ENCODE measurements at regions not wholly inside any gene's neighbourhood (a gene's known extent, or its start where the extent isn't known, plus 50 kb on each side); places are given as distances from the start of the nearest gene placed in this dataset.

GRCh38 chr10:9759596-9759995 lies 1258.1 kb upstream of the CELF2 start:
- no peak for DNase-seq (ENCODE audit: low spot score, unreplicated experiment)
- Mint-ChIP-seq H3K4me1 (ENCODE audit: low read depth) (no peaks in the 10 kb centered on the region), H3K27ac (no peak overlapping the region), H3K36me3 (ENCODE audit: insufficient read depth) (no peaks in the 10 kb centered on the region), H3K4me3 (ENCODE audit: low read depth) (no peak overlapping the region), H3K9me3 (ENCODE audit: low read depth) (peaks cover 3% of the 10 kb centered on the region), H3K27me3 (no peaks in the 10 kb centered on the region)
- TF ChIP-seq CTCF (IDR thresholded peaks at IDR 0.05; ENCODE audit: unreplicated experiment) = no peak

GRCh38 chr10:9762966-9763656 lies 1254.6 kb upstream of the CELF2 start:
- Mint-ChIP-seq H3K36me3 (ENCODE audit: insufficient read depth) (no peaks in the 10 kb centered on the region), H3K9me3 (ENCODE audit: low read depth) (peaks cover 3% of the 10 kb centered on the region), H3K27ac (no peak overlapping the region), H3K27me3 (peaks cover 4% of the 10 kb centered on the region), H3K4me3 (ENCODE audit: low read depth) (no peak overlapping the region), H3K4me1 (ENCODE audit: low read depth) (no peaks in the 10 kb centered on the region)
- DNase-seq (ENCODE audit: low spot score, unreplicated experiment) = no peak
- TF ChIP-seq CTCF (IDR thresholded peaks at IDR 0.05; ENCODE audit: unreplicated experiment) = no peak

- Mint-ChIP-seq H3K4me3 (ENCODE audit: low read depth) (no peak overlapping the region), H3K9me3 (ENCODE audit: low read depth) (no peaks in the 10 kb centered on the region), H3K36me3 (ENCODE audit: insufficient read depth) (no peaks in the 10 kb centered on the region), H3K27me3 (peaks cover 4% of the 10 kb centered on the region), H3K4me1 (ENCODE audit: low read depth) (no peaks in the 10 kb centered on the region), H3K27ac (no peak overlapping the region)
- no peak for TF ChIP-seq CTCF (IDR thresholded peaks at IDR 0.05; ENCODE audit: unreplicated experiment)
- no peak for DNase-seq (ENCODE audit: low spot score, unreplicated experiment)
Observed at GRCh38 chr10:9766762-9767161, 1250.9 kb upstream of the CELF2 start.

GRCh38 chr10:9781666-9782065 lies 1236.0 kb upstream of the CELF2 start:
- no peak for DNase-seq (ENCODE audit: low spot score, unreplicated experiment)
- H3K9me3 Mint-ChIP-seq (ENCODE audit: low read depth) = peaks cover 3% of the 10 kb centered on the region
- TF ChIP-seq CTCF (IDR thresholded peaks at IDR 0.05; ENCODE audit: unreplicated experiment) = no peak
- H3K27ac Mint-ChIP-seq = no peak overlapping the region
- H3K4me1 Mint-ChIP-seq (ENCODE audit: low read depth) = no peaks in the 10 kb centered on the region
- H3K27me3 Mint-ChIP-seq = peaks cover 3% of the 10 kb centered on the region
- no peak overlapping the region for H3K4me3 Mint-ChIP-seq (ENCODE audit: low read depth)
- no peaks in the 10 kb centered on the region for H3K36me3 Mint-ChIP-seq (ENCODE audit: insufficient read depth)

GRCh38 chr10:9786101-9786500 lies 1231.6 kb upstream of the CELF2 start:
- H3K4me3 Mint-ChIP-seq (ENCODE audit: low read depth) = no peak overlapping the region

More at GRCh38 chr10:9786101-9786500, 1231.6 kb upstream of the CELF2 start:
- Mint-ChIP-seq H3K4me1 (ENCODE audit: low read depth) (no peaks in the 10 kb centered on the region), H3K36me3 (ENCODE audit: insufficient read depth) (no peaks in the 10 kb centered on the region), H3K27ac (no peak overlapping the region), H3K9me3 (ENCODE audit: low read depth) (peaks cover 3% of the 10 kb centered on the region), H3K27me3 (peaks cover 8% of the 10 kb centered on the region)
- TF ChIP-seq CTCF (IDR thresholded peaks at IDR 0.05; ENCODE audit: unreplicated experiment) = no peak
- no peak for DNase-seq (ENCODE audit: low spot score, unreplicated experiment)

Data from progenitor cell of endocrine pancreas (in vitro differentiated cells).